ENCODE measurements at regions not wholly inside any gene's neighbourhood (a gene's known extent, or its start where the extent isn't known, plus 50 kb on each side); places are given as distances from the start of the nearest gene placed in this dataset.

DNA sequence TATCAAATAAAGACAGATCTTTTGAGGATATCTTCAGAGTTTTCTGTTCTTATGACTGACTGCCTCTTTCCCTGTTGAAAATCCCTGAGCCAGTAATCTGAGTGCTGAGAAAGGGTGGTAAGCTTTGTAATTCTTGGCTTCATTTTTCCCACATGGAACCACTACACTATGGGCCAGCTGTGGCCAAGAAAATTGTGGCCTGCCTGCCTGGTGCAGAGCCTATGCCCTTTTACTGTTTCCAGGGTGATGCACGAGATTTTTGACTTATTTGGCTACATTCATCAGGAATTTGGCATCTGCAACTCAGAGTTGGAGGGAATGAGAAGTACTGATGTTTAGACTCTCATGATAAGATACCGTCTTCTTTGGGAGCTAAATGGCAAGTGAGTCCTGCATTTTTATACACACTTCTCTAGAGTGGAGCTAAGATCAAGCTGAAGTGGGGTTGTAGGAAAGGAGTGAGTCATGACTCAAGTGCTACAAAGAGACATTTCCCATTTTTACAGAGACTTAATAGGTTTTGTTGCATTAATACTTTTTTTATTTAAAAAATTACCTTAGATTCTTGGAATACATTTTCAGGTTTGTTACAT is 328.2 kb upstream of the CDH7 start:
- no peak overlapping the region for H3K27ac ChIP-seq
- H3K4me3 ChIP-seq: no peak overlapping the region

DNA sequence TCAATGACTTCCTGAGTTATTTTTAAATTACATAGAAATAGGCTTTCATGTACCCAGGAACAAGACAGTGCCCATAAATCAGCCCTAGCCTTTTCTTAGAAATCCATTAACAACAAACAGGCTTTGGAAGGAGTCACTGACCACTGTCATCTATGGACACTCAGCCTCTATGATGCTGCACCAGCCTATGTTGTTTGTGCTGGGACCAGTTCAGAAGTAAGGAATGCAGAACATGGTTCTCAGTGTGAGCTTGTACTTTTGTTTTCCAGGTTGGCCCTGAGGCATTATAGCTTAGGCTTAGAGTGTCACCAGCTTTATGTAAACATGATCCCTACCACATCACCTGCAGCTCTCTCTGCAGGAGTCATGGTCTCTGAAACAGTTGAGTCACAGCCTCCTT is 335.7 kb upstream of the CDH7 start:
- Histone ChIP-seq H3K4me3 (no peak overlapping the region), H3K27ac (no peak overlapping the region)

DNA sequence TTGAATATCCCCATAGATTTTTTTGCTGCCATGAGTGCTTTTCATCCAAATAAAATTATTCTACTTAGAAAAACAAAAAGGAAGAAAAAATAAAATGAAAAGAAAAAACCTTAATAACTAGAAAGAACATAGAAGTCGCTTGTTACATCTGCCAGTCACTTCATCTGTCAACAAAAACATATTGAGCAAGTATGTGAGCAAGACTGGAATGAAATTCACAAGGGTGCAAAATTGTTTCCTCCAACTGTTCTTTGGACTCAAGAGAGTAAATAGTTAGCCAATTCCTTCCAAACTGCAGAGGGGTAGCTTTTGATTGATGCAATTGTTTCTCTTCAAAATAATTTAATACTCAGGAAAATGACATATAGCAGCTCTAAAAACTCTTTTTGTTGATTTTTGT is 336.3 kb upstream of the CDH7 start:
- H3K27ac ChIP-seq: no peak overlapping the region
- no peak overlapping the region for H3K4me3 ChIP-seq

DNA sequence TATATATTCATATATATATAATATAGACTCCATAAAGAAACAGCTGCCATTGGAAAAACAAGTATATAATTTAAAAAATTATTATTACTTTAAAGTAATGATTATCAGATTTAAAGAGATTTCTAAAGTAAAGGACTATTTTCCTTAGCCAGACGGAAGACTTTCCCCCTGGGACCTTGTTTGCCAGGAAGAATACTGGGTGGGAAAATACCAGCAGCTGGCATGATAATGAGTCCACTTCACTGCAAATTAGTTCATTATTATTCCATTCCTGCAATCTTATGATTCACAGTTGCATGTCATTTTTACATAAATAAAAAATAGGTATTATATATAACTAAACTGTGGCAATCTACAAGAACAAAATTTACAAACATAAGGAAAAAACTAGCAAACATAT is 339.8 kb upstream of the CDH7 start:
- Histone ChIP-seq H3K27ac (no peak overlapping the region), H3K4me3 (no peak overlapping the region)

DNA sequence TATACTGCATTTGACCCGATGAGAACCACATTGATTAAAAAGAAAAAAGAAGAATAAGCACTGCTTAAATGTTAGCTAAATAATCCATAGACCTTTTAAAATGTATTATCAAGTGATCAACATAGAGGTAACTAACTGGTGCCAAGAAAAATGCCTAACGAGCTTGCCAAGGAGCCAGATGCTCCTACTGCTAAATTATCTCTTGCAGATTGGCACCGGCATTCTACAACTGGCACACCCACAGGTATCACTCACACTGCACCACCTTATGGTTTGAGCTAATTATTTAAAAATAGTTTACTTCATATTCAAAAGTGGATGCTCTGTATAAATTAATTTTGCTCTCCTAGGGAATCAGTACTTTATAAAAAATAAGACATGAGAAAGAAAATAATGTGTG is 341.6 kb upstream of the CDH7 start:
- Histone ChIP-seq H3K27ac (no peak overlapping the region), H3K4me3 (no peak overlapping the region)

DNA sequence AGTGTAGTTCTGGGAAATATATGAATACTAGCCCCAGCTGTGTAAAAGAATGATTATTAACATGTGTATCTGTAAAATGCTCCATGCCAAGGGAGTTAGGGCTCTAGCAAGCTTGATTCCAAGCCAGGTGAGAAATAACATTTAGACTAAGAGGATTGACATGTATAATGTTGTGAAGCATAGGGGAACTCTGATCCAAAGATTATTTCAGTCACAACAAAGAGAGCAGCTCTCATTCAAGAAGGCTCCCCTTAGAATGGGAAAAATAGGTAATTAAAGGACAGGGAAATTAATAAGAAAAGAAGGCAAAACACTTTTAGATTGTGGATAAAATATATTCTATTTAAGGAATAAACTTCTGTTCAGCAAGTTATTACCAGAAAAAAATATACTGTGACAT is 347.3 kb upstream of the CDH7 start:
- no peak overlapping the region for H3K27ac ChIP-seq
- H3K4me3 ChIP-seq: no peak overlapping the region

DNA sequence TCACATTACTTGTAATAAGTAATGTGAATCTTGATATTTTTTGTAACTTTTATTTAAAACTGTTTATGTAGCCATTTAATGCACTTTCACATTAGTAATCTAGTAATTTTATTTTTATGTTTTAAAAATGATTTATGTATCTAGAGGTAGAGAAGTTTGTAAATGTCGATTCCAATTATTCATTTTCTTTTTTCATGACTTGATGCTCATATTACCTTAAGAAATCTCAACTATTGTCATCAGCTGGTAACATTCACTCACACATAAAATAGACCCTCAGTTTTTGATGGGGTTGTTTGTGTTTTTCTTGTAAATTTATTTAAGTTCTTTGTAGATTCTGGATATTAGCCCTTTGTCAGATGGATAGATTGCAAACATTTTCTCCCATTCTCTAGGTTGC is 351.7 kb upstream of the CDH7 start:
- no peak overlapping the region for H3K27ac ChIP-seq
- no peak overlapping the region for H3K4me3 ChIP-seq

DNA sequence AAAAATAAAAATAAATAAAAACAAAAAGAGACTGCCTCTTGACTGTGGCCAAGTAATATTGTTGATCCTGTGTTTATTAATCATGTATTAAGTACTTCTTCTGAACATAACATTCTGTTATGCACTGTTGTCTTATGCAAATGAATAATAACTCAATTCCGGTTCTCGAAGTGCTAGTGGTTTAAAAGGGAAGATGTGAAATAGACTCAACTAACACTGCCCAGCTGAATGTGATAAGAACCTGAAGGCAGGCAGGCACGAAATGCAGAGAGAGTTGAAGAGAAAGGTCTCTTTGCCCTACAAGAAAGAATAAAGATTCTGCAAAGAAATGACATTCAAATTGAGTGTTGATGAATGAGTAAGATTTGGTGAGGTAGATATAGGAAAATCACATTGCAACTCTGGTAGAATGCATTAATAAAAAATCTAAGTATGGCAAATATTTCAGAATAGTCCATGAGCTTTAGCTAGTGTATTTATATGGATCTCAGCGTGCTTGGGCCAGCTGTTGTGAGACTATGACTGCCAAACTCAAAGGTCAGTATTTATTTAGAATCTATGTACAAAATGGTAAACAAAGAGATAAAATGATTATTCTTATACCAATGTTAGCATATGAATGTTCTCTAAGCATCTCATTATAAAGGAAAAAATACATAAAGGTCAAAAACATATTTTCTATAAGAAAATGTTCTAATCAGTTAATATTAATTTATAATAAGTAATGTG is 352.3 kb upstream of the CDH7 start:
- H3K4me3 ChIP-seq: no peak overlapping the region
- H3K27ac ChIP-seq: no peak overlapping the region

DNA sequence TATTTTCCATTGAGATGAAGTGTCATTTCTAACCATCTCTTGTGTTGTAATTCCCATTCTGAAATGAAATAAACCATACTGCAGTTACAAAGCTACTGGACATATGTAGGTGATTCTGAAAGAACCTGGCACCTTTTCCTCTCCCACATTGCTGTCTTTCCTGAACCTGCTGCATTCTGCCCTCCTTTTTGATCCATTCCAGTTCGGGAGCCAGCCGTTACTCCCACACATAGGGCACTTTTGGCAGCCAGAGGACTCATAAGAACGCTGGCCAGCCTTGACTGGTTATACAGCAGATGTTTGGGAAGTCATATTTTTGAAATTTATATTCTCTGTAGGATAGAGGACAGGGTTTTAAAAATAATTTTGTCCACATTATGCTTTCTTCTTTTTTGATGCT is 369.8 kb upstream of the CDH7 start:
- Histone ChIP-seq H3K4me3 (no peak overlapping the region), H3K27ac (no peak overlapping the region)

DNA sequence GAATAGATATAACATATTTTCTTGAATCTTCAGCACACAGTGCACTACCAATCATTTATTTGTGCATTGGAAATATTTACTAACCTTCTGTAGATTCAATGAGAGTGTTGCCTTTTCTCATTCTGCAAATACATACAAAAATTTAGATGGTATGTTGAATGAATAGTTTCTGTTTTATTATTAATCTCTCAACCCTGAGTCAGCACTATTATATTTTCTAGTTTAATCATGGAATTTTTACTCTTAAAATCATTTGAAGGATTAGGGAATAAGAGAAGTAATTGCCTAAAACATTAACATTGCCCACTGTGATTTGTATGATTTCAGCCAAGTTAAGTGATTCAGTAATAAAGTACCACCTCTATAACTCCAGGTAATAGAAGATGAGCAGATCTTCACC is 370.2 kb upstream of the CDH7 start:
- no peak overlapping the region for H3K4me3 ChIP-seq
- no peak overlapping the region for H3K27ac ChIP-seq

DNA sequence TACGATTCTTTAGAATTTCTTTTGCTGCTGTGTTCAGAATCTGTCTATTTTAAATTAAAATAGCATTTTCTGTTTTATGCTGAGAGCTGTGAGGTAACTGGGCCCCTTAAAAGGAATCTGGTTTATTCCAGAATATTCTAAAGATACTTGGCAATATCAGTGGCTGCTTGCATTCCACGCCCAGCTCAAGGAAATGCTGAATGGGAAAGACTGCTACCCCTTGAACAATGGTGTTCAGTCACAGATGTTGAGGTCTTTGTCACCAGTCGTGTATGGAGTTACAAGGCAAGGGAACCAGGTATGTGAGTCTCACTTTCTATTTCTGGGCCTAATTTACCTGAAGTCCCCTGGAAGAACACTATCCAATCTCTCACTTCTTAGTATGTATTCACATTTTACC is 377.9 kb upstream of the CDH7 start:
- no peak overlapping the region for H3K27ac ChIP-seq

DNA sequence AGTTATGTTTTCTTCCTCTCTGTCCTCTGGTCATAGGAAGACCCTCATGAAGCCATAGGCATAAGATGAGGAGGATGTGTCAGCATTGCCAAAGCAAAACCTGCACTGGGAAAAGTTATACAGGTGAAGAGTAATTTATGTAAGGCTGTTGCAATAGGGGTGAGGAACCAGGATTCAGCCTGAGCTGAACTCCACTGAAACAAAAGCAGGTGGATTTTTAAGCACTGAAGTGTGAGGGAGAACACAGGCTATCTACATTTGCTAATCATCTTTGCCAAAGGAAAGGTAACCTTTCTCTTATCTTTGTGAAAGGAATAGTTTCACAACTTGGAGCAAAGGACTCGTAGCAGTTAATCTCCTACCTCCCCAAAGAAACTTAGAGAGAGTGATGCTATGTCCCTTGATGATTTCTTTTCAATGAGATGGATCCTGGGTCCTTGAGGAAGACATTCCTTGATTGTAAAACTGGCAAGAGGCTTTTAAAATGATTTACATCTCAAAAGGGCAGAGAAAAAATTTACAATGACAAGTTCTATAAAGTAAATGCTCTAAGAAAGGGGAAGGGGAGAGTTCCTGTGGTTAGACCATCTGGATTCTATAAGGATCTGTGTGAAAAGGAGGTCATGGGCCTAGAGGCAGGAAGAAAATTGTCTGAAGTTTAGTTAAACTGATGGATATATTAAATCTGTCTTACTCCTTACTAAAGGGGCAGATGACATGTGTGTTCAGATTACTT is 385.4 kb upstream of the CDH7 start:
- no peak overlapping the region for H3K4me3 ChIP-seq
- H3K27ac ChIP-seq: no peak overlapping the region

More for the DNA sequence above, 377.9 kb upstream of the CDH7 start:
- no peak overlapping the region for H3K4me3 ChIP-seq

DNA sequence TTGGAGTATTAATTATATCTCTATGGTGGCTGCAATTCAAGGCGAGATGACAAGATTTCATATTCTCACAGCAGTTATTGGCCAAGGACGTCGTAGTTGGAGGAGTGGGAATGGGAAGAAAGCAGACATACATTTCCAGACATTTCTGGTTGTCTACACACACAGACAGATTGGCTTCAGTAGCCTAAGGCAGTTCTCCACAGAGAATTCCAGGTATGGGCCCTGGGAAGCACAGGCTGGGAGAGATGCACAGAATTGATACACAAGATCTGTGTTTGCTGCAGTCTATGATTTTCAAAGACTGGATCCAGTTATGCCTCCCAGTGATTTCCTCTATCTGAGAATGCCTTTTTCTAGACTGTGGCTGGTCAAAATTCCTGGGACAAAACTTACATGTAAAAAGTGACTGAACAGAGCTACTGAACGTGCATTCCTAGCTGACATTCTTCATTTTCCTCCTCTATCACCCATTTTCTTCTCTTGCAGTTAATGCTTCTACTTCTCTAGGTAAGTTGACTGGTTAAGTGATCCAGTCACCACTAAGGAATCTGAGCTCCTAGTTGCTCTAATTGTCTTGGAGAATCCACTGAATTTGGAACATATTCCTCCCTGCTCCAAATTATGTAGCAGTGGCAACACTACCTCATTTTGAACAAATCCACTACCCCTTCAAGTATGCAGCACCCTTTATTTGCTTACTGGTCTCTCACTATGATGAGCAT is 386.7 kb upstream of the CDH7 start:
- H3K4me3 ChIP-seq: no peak overlapping the region
- H3K27ac ChIP-seq: no peak overlapping the region

DNA sequence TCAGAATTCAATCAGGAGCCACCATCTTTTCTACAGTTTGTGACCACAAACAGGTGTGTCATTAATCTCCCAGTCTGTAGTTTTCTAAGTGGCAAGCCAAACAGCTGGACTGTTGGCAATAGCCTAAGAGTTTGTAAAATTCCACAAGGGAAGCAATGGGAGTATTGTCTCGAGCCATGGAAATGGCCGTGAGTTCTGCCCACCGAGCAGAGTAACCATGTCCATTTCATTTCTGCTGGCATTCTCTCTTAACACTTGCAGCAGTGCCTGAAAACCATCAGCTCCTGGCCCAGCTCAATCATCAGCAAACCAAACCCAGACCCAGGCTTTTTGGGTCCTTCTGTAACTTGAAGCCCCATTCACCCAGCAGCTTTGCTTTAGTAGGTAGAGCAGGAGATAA is 387.8 kb upstream of the CDH7 start:
- no peak overlapping the region for H3K4me3 ChIP-seq
- no peak overlapping the region for H3K27ac ChIP-seq

DNA sequence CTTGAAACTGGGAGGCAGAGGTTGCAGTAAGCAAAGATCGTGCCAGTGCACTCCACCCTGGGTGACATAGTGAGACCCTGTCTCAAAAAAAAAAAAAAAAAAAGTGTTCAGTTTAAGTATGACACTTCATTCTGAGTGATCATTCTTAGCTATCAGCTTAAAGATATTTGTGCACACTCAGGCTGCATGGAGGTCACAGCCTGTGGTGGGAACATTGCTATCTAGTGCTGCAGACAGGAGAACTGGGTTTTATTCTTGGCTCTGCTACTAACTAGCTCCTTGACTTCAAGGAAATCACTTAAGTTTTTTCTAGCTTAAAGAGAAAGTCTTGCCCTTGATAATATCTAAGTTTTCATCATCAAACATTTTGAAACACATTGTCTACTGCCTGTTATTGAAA is 391.3 kb upstream of the CDH7 start:
- Histone ChIP-seq H3K27ac (no peak overlapping the region), H3K4me3 (no peak overlapping the region)

DNA sequence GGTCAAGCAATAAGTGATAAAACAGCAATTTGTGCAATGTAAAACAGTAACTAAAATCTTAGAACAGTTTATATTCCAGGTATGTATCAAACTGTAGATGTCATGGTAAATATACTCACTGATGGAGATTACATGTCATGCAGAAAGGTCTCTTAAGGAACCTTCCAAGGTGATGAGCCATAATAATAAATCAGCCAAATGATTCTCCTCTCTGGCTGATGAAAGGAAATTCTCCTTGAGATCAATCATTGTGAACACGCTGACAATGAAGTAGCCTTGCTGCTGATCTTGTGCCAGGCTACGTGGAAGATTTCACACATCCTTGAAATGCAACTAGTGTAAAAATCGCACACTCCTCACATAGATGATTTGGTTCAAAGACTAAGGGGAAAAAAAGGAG is 392.5 kb upstream of the CDH7 start:
- H3K4me3 ChIP-seq: no peak overlapping the region
- no peak overlapping the region for H3K27ac ChIP-seq

DNA sequence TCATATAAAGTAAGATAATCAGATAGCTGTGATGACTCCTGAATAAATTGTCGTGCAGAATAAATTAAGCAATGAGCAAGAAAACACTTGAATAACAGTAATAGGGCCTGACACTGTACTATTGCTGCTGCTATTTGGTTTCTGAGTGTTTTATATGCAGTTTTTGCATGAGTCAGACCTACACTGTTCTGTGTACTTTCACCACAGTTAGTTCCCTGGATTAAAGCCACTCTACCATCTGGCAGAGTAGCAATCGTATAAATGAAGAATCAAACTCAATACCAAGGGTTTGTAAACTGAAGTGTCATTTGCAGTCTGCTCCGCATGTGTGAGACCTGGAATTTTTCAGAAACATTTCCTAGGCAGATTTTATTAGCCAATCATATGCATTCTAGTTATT is 398.6 kb upstream of the CDH7 start:
- Histone ChIP-seq H3K4me3 (no peak overlapping the region), H3K27ac (no peak overlapping the region)

DNA sequence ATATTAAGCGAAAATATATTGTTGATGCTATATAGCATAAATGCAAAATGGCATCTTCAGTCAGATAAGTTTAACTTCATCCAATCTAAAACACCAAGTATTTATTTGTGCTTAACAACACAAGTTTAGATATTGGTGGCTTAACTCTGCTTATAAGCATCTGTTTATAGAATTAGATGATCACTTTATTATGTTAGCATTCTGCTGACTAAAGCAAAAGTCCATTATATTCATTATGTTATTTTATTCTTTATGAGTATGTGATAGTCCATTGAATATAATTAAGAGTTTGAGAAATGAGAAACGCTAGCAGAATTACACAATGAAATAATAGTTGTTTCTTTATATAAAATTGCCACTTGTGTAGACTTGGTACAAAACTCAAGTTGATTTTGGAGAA is 401.2 kb upstream of the CDH7 start:
- no peak overlapping the region for H3K27ac ChIP-seq
- no peak overlapping the region for H3K4me3 ChIP-seq

DNA sequence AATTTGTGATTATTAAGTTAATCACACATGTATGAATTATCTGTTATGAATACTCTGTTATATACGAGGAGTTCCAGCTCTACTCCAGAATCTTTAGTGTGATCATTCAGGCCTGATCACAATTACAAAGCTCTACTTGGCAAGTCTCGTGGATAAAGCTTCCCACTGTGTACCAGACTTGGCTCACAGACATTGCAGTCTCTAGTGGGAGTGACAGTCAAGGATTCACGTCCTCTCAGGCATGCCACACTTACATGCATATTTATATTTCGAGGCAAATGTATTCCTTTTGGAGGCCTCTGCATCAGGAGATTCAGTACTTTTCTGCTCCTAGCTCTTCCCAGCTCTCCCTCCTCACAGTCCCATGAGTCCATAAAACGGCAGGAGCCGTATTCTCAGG is 403.4 kb upstream of the CDH7 start:
- Histone ChIP-seq H3K4me3 (no peak overlapping the region), H3K27ac (no peak overlapping the region)

DNA sequence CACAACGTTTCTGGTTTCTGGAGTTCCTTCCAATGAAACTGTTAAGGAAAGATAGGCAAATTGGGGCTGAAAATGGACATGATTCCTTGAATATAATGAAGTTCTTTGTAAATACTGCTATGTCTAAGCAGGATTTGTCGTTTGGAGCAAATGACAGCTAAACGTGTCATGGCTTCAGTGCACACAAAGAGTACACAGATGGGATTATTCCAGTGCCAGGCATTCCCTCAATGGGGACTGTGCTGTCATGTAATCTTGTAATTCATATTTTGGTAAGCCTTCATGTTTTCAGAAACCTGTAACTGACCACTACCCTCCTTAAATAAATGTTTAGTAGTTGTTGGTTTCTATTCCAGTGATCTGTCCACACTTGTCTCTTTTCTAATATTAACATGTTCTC is 404.7 kb upstream of the CDH7 start:
- no peak overlapping the region for H3K27ac ChIP-seq
- no peak overlapping the region for H3K4me3 ChIP-seq

DNA sequence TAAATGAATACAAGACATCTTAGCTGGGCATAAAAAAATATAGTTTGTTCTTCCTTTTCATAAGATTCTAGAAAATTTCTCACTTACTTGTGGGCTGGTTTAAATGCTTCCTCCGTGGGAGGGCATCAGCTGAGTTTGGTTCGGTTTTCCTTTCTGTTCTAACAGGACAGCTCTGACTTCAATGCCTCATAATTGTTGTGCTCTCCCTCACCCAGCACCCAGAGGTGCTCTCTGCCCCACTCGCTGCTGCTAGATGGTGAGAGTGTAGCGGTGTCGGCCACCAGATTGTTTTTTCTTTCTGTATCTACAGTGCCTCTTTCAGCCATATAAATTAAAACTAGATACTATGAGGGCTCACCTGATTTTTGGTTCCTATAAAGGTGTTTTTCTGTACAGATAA is 407.2 kb upstream of the CDH7 start:
- no peak overlapping the region for H3K4me3 ChIP-seq
- H3K27ac ChIP-seq: no peak overlapping the region

Data from skin epidermis (tissue), 12 donors.